Progenitor cell of endocrine pancreas (in vitro differentiated cells): ENCODE measurements at regions not wholly inside any gene's neighbourhood (a gene's known extent, or its start where the extent isn't known, plus 50 kb on each side); places are given as distances from the start of the nearest gene placed in this dataset.

Source experiments
- DNase-seq: peaks from one replicate; pipeline ENCODE4 v3.0.0; 2021; ENCODE audit warnings: low spot score; ENCODE audit not compliant: unreplicated experiment
- H3K27ac Mint-ChIP-seq: 2 replicates; pipeline ENCODE4 v1.8.0; 2021; ENCODE audit warnings: mild to moderate bottlenecking, moderate library complexity, mixed read lengths
- H3K27me3 Mint-ChIP-seq: 2 replicates; pipeline ENCODE4 v1.8.0; 2021; ENCODE audit warnings: mixed read lengths
- H3K36me3 Mint-ChIP-seq: 2 replicates; pipeline ENCODE4 v1.8.0; 2022; ENCODE audit warnings: mixed read lengths; ENCODE audit not compliant: insufficient read depth
- H3K4me1 Mint-ChIP-seq: 2 replicates; pipeline ENCODE4 v1.8.0; 2021; ENCODE audit warnings: low read depth, mixed read lengths
- H3K4me3 Mint-ChIP-seq: 2 replicates; pipeline ENCODE4 v1.8.0; 2021; ENCODE audit warnings: low read depth, mild to moderate bottlenecking, moderate library complexity, mixed read lengths
- H3K9me3 Mint-ChIP-seq: 2 replicates; pipeline ENCODE4 v1.8.0; 2021; ENCODE audit warnings: low read depth, mixed read lengths
- TF ChIP-seq, protein P1 (sequence below): fragments of 200-600 bp; sonication (generic); IDR thresholded peaks from one replicate; pipeline ENCODE4 v1.5.0; 2021; ENCODE audit warnings: antibody characterized with exemption, mild to moderate bottlenecking; ENCODE audit not compliant: unreplicated experiment

DNA sequence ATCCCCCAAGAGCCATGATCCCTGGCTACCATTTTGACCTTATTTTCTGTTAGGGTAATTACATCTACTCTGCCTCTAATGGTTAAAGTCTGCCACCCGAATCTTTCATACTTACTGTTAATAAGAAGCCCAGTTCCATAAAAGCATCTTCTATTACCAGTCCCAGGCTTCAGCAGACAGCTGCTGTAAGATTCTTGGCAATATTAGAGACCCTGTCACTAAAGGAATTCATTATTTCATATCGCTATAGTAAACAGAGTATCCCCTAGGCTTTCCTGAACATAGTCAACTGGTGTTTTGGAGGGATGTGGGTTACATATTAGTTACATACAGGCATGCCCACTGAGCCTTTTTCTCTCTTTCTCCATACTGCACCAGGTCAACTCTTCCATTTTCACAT lies 608.7 kb upstream of the SEMA6A start:
- Mint-ChIP-seq H3K27me3 (peaks cover 3% of the 10 kb centered on the region), H3K9me3 (no peaks in the 10 kb centered on the region), H3K36me3 (no peaks in the 10 kb centered on the region), H3K27ac (no peak overlapping the region), H3K4me1 (peaks cover 10% of the 10 kb centered on the region), H3K4me3 (no peak overlapping the region)
- TF ChIP-seq, protein P1, sequence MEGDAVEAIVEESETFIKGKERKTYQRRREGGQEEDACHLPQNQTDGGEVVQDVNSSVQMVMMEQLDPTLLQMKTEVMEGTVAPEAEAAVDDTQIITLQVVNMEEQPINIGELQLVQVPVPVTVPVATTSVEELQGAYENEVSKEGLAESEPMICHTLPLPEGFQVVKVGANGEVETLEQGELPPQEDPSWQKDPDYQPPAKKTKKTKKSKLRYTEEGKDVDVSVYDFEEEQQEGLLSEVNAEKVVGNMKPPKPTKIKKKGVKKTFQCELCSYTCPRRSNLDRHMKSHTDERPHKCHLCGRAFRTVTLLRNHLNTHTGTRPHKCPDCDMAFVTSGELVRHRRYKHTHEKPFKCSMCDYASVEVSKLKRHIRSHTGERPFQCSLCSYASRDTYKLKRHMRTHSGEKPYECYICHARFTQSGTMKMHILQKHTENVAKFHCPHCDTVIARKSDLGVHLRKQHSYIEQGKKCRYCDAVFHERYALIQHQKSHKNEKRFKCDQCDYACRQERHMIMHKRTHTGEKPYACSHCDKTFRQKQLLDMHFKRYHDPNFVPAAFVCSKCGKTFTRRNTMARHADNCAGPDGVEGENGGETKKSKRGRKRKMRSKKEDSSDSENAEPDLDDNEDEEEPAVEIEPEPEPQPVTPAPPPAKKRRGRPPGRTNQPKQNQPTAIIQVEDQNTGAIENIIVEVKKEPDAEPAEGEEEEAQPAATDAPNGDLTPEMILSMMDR: no peak
- DNase-seq: no peak

DNA sequence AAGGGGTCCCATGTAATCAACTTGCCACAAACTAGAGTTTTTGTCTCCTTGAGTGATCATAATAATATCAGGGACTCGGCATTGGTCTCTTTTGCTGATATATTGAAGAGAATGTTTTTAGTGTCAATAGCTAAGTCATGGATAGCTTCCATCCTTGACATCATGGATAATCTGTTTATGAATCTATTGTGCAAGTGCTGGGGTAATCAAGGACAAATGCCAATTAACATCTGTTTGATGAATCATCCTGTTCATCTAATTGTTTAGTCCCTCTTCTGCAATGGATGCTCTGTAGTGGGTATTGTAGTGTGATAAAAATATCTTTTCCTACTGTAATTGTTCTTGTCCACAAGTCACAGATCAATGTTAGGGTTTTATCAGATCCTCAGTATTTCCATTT lies 607.5 kb upstream of the SEMA6A start:
- TF ChIP-seq, protein P1: no peak
- Mint-ChIP-seq H3K4me3 (no peak overlapping the region), H3K9me3 (no peaks in the 10 kb centered on the region)

DNA sequence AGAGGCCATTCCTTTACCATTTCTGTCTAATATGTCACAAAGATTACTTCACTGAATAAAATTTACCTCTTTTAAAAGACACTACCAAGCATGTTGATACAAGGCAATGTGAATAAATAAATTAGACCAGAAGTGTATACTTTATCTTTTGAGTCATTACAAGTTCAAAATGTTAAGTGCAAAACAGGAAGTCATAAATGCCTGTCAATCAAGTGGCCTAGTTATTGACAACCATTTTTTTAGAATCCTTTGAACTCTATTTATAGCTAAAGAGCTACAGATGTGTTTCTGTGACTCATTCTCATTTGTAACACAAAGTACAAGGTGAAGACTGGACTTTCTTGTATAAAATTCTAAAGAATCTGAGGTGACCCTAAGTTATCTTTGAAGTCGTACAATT lies 602.7 kb upstream of the SEMA6A start:
- H3K4me3 Mint-ChIP-seq: no peak overlapping the region
- no peaks in the 10 kb centered on the region for H3K36me3 Mint-ChIP-seq
- no peak overlapping the region for H3K27ac Mint-ChIP-seq
- no peak for DNase-seq
- H3K9me3 Mint-ChIP-seq: no peaks in the 10 kb centered on the region
- TF ChIP-seq, protein P1: no peak
- H3K4me1 Mint-ChIP-seq: peaks cover 12% of the 10 kb centered on the region
- no peaks in the 10 kb centered on the region for H3K27me3 Mint-ChIP-seq

More for the DNA sequence above, 607.5 kb upstream of the SEMA6A start:
- no peaks in the 10 kb centered on the region for H3K36me3 Mint-ChIP-seq
- peaks cover 10% of the 10 kb centered on the region for H3K4me1 Mint-ChIP-seq
- no peak for DNase-seq
- no peaks in the 10 kb centered on the region for H3K27me3 Mint-ChIP-seq
- no peak overlapping the region for H3K27ac Mint-ChIP-seq

DNA sequence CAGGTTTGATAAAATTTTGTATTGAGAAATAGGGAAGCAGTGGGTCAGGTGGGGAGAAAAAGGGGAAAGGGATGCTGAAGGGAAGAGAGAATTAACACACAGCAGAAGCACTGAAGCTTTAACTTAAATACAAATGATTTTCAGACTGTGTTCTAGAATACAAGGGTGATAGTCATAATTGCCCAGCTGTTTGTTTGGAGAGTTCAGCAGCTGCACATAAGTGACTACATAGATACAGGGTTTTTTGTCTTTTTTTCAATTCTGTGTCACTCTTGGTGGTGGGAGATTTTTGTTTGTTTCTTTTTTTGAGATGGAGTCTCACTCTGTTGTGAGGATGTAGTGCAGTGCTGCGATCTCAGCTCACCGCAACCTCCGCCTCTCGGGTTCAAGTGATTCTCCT lies 590.4 kb upstream of the SEMA6A start:
- Mint-ChIP-seq H3K27me3 (no peaks in the 10 kb centered on the region), H3K36me3 (no peaks in the 10 kb centered on the region), H3K4me3 (no peak overlapping the region), H3K4me1 (peaks cover 9% of the 10 kb centered on the region), H3K27ac (no peak overlapping the region), H3K9me3 (peaks cover 3% of the 10 kb centered on the region)
- no peak for DNase-seq
- TF ChIP-seq, protein P1: no peak

DNA sequence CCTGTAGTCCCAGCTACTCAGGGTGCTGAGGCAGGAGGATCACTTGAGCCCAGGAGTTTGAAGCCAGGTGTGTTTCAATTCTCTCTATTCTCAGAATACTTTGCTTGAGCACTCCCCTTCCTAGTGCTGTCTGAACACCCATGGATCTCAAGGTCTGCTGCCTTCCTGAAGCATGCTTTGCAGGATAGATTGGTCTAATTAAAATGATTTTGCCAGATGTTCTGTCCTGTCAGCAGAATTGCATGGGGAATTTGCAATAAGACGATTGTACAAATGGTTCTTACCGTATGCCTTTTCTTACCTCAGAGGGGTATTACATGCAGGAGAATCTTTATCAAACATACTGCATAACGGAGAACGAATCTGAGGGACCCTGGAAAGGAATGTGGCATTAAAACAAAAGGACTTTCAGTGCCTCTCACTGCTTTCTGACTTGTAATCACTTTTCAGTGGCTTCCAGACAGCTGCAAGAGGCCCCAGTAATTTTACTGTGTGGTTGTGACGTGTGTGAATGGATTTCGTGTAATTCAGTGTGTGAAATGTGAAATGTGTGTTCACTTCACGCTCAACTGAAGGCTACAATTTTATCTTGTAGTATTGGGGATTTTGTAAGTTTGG lies 587.2 kb upstream of the SEMA6A start:
- Mint-ChIP-seq H3K4me1 (peaks cover 9% of the 10 kb centered on the region), H3K4me3 (no peak overlapping the region), H3K27me3 (no peaks in the 10 kb centered on the region), H3K9me3 (no peaks in the 10 kb centered on the region), H3K27ac (no peak overlapping the region), H3K36me3 (no peaks in the 10 kb centered on the region)
- TF ChIP-seq, protein P1: no peak
- DNase-seq: no peak
